Vagina (tissue), 2 donors: ENCODE measurements at regions not wholly inside any gene's neighbourhood (a gene's known extent, or its start where the extent isn't known, plus 50 kb on each side); places are given as distances from the start of the nearest gene placed in this dataset.

Source experiments
- CTCF ChIP-seq, 3 experiments: fragments of 450-650 bp in 2 of 3; fragments of 200-600 bp in 1 of 3; sonication (generic) in 1 of 3; IDR thresholded peaks; one replicate each; pipeline ENCODE4 v1.5.1; 2017 to 2019; ENCODE audit warnings: antibody characterized with exemption in 3 of 3, mild to moderate bottlenecking in 2 of 3, moderate library complexity in 2 of 3
- POLR2AphosphoS5 ChIP-seq, 2 donors: sonication (generic); formaldehyde crosslinking; IDR thresholded peaks; one replicate each; pipeline ENCODE4 v1.9.0; 2017; ENCODE audit warnings: antibody characterized with exemption in 2 of 2, mild to moderate bottlenecking in 2 of 2, low read depth in 1 of 2; ENCODE audit not compliant: insufficient read depth in 1 of 2

- TF ChIP-seq CTCF (IDR thresholded peaks at IDR 0.05), result no peak
- no peak for TF ChIP-seq POLR2AphosphoS5 (IDR thresholded peaks at IDR 0.05; ENCODE audit: insufficient read depth in 1 of 2, low read depth in 1 of 2)
These were observed 228.8 kb downstream of the BCL11B start for GRCh38 chr14:99043267-99043615.
